PC-3 (cell line): ENCODE measurements at regions not wholly inside any gene's neighbourhood (a gene's known extent, or its start where the extent isn't known, plus 50 kb on each side); places are given as distances from the start of the nearest gene placed in this dataset.

Experiments
- ATAC-seq: fragments of 200-7000 bp; cut with Tn5 transposase; 2 replicates; pipeline ENCODE4 v1.9.1; 2020; ENCODE audit warnings: mild to moderate bottlenecking, moderate library complexity
- BruUV-seq: library from RNA; stranded (reverse); fragments of 400-500 nt; replicated peaks from 2 replicates; lab custom pipeline; 2021; lab: Mats Ljungman, UMichigan
- CTCF ChIA-PET: fragments of 300-600 bp; sonication (Branson Sonifier 250); formaldehyde crosslinking; loops from one replicate; lab custom pipeline; 2022; ENCODE audit warnings: antibody characterized with exemption; lab: Charles Lee
- POLR2A ChIA-PET: fragments of 300-600 bp; sonication (Branson Sonifier 250); formaldehyde crosslinking; loops from one replicate; lab custom pipeline; 2022; ENCODE audit warnings: antibody characterized with exemption; ENCODE audit not compliant: unreplicated experiment; lab: Charles Lee
- DNase-seq: peaks from one replicate; pipeline ENCODE4 v3.0.0-alpha.2; 2015
- H2AFZ ChIP-seq: fragments of 300-600 bp; sonication (generic); 2 replicates; pipeline ENCODE4 v1.6.0; 2016; ENCODE audit warnings: antibody characterized with exemption, low read length
- H3F3A ChIP-seq: fragments of 300-600 bp; sonication (generic); one replicate; pipeline ENCODE4 v1.6.0; 2017; ENCODE audit warnings: antibody characterized with exemption, low read length, control low read depth, mild to moderate bottlenecking; ENCODE audit not compliant: unreplicated experiment
- H3K27ac ChIP-seq: fragments of 300-600 bp; sonication (generic); 2 replicates; pipeline ENCODE4 v1.5.1; 2016; ENCODE audit warnings: mild to moderate bottlenecking, low read length
- H3K27me3 ChIP-seq: fragments of 300-600 bp; sonication (generic); 2 replicates; pipeline ENCODE4 v1.6.1; 2016; ENCODE audit warnings: low read length, mixed read lengths
- H3K36me3 ChIP-seq: fragments of 300-600 bp; sonication (generic); 2 replicates; pipeline ENCODE4 v1.6.1; 2016; ENCODE audit warnings: low read depth, mixed run types, low read length, mixed read lengths
- H3K4me1 ChIP-seq: fragments of 300-600 bp; sonication (generic); 2 replicates; pipeline ENCODE4 v1.5.1; 2016; ENCODE audit warnings: low read length; ENCODE audit not compliant: insufficient read depth
- H3K4me2 ChIP-seq: fragments of 300-600 bp; sonication (generic); 2 replicates; pipeline ENCODE4 v1.6.0; 2016; ENCODE audit warnings: low read length
- H3K4me3 ChIP-seq: fragments of 300-600 bp; sonication (generic); 2 replicates; pipeline ENCODE4 v1.5.1; 2016; ENCODE audit warnings: mild to moderate bottlenecking, low read length, mixed read lengths
- H3K79me2 ChIP-seq: fragments of 300-600 bp; sonication (generic); 2 replicates; pipeline ENCODE4 v1.6.1; 2017; ENCODE audit warnings: low read length, mixed read lengths
- H3K9ac ChIP-seq: fragments of 300-600 bp; sonication (generic); 2 replicates; pipeline ENCODE4 v1.6.0; 2016; ENCODE audit warnings: mild to moderate bottlenecking, low read length
- H3K9me2 ChIP-seq: fragments of 300-600 bp; sonication (generic); replicated peaks from 2 replicates; pipeline ENCODE4 v1.6.1; 2016; ENCODE audit warnings: mixed run types, low read length, mixed read lengths
- H3K9me3 ChIP-seq: fragments of 300-600 bp; sonication (generic); 2 replicates; pipeline ENCODE4 v1.6.1; 2016; ENCODE audit warnings: low read length, mixed read lengths
- H4K20me1 ChIP-seq: fragments of 300-600 bp; sonication (generic); 2 replicates; pipeline ENCODE4 v1.6.1; 2016; ENCODE audit warnings: low read length, mixed read lengths
- EZH2 ChIP-seq: fragments of 300-600 bp; sonication (generic); IDR thresholded peaks from one replicate; pipeline ENCODE4 v1.6.1; 2017; ENCODE audit warnings: antibody characterized with exemption, mild to moderate bottlenecking, low read length; ENCODE audit not compliant: unreplicated experiment
- EZH2phosphoT487 ChIP-seq: fragments of 300-600 bp; sonication (generic); IDR thresholded peaks from 2 replicates; pipeline ENCODE4 v1.6.1; 2018; ENCODE audit warnings: mild to moderate bottlenecking, antibody characterized with exemption, low read length, borderline replicate concordance
- intact Hi-C: fragments of 100-400 bp; cut with micrococcal nuclease; formaldehyde crosslinking; loops from 2 replicates; pipeline ENCODE4 v1.9.0; 2023
- TF ChIP-seq, protein P1 (sequence below): fragments of 300-600 bp; sonication (generic); conservative IDR thresholded peaks from 2 replicates; pipeline ENCODE4 v1.5.1; 2017; ENCODE audit warnings: antibody characterized with exemption, low read depth, mild to moderate bottlenecking, low read length

GRCh38 chr3:197376735-197377555 is 78.5 kb upstream of the DLG1 start:
- ATAC-seq (no peak), DNase-seq (no peak)
- Histone ChIP-seq H3K9me2 (no peaks in the 10 kb centered on the region), H3K9me3 (no peaks in the 10 kb centered on the region), H3K4me3 (no peak overlapping the region), H4K20me1 (no peaks in the 10 kb centered on the region), H3F3A (no peaks in the 10 kb centered on the region), H3K4me1 (peaks cover 15% of the 10 kb centered on the region), H3K9ac (no peak overlapping the region), H2AFZ (no peak overlapping the region), H3K79me2 (no peaks in the 10 kb centered on the region), H3K27ac (no peak overlapping the region), H3K27me3 (no peaks in the 10 kb centered on the region), H3K4me2 (no peak overlapping the region), H3K36me3 (no peaks in the 10 kb centered on the region)
- BruUV-seq: no TSS peak
- ChIA-PET POLR2A (no interaction called here), CTCF (no interaction called here)
- intact Hi-C loops: no loop called here
- TF ChIP-seq, protein P1, sequence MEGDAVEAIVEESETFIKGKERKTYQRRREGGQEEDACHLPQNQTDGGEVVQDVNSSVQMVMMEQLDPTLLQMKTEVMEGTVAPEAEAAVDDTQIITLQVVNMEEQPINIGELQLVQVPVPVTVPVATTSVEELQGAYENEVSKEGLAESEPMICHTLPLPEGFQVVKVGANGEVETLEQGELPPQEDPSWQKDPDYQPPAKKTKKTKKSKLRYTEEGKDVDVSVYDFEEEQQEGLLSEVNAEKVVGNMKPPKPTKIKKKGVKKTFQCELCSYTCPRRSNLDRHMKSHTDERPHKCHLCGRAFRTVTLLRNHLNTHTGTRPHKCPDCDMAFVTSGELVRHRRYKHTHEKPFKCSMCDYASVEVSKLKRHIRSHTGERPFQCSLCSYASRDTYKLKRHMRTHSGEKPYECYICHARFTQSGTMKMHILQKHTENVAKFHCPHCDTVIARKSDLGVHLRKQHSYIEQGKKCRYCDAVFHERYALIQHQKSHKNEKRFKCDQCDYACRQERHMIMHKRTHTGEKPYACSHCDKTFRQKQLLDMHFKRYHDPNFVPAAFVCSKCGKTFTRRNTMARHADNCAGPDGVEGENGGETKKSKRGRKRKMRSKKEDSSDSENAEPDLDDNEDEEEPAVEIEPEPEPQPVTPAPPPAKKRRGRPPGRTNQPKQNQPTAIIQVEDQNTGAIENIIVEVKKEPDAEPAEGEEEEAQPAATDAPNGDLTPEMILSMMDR: no peak
- TF ChIP-seq EZH2: no peak
- TF ChIP-seq EZH2phosphoT487: no peak

DNA sequence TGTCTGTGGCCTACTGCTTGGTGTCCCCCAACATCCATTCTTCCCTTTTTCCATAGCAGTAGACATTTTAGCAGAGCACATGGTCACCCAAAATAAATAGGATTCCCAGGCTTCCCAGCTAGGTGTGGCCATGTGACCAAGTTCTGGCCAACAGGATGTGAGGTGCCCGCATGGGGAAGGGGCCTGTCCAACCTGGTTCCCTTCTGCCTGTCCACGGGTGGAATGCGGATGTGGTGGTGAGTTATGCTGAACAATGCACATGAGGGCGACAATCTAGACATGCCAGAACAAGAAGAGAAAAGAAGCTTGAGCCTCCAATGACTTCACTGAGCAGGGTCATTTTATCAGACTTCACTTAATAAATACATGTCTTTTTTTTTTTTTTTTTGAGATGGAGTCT is 77.6 kb upstream of the DLG1 start:
- ChIA-PET POLR2A (no interaction called here), CTCF (no interaction called here)

More for the DNA sequence above, 77.6 kb upstream of the DLG1 start:
- BruUV-seq: no TSS peak
- peaks cover 23% of the 10 kb centered on the region for H3K4me1 ChIP-seq
- H3K36me3 ChIP-seq: no peaks in the 10 kb centered on the region
- TF ChIP-seq, protein P1: no peak
- TF ChIP-seq EZH2 (no peak), EZH2phosphoT487 (no peak)
- DNase-seq: no peak
- intact Hi-C loops: no loop called here
- H3K27ac ChIP-seq: no peak overlapping the region
- no peak overlapping the region for H3K4me3 ChIP-seq
- no peaks in the 10 kb centered on the region for H4K20me1 ChIP-seq
- H3K9ac ChIP-seq: no peak overlapping the region
- no peaks in the 10 kb centered on the region for H3K9me3 ChIP-seq
- no peaks in the 10 kb centered on the region for H3K27me3 ChIP-seq
- no peaks in the 10 kb centered on the region for H3K79me2 ChIP-seq
- no peak for ATAC-seq
- H3F3A ChIP-seq: peaks cover 6% of the 10 kb centered on the region
- no peak overlapping the region for H2AFZ ChIP-seq
- H3K9me2 ChIP-seq: no peaks in the 10 kb centered on the region
- H3K4me2 ChIP-seq: no peak overlapping the region
